Ectodermal cell (in vitro differentiated cells): ENCODE measurements at regions not wholly inside any gene's neighbourhood (a gene's known extent, or its start where the extent isn't known, plus 50 kb on each side); places are given as distances from the start of the nearest gene placed in this dataset.

Source experiments
- H3K27ac ChIP-seq: 2 replicates; pipeline ENCODE4 v1.7.0; 2013; ENCODE audit warnings: mild to moderate bottlenecking, low read depth, low read length; ENCODE audit not compliant: insufficient read depth, poor library complexity, severe bottlenecking
- H3K27me3 ChIP-seq: 2 replicates; pipeline ENCODE4 v1.7.0; 2013; ENCODE audit warnings: mild to moderate bottlenecking, low read length; ENCODE audit not compliant: insufficient read depth, control insufficient read depth, poor library complexity, severe bottlenecking
- H3K36me3 ChIP-seq: one replicate; pipeline ENCODE4 v1.7.0; 2013; ENCODE audit warnings: low read length; ENCODE audit not compliant: control insufficient read depth, insufficient read depth
- H3K4me1 ChIP-seq: one replicate; pipeline ENCODE4 v1.7.0; 2013; ENCODE audit warnings: low read length; ENCODE audit not compliant: control insufficient read depth, insufficient read depth
- H3K4me3 ChIP-seq: 2 replicates; pipeline ENCODE4 v1.7.0; 2013; ENCODE audit warnings: low read depth, low read length, control low read depth; ENCODE audit not compliant: insufficient read depth
- H3K9me3 ChIP-seq: 2 replicates; pipeline ENCODE4 v1.7.0; 2013; ENCODE audit warnings: mild to moderate bottlenecking, low read length, moderate library complexity; ENCODE audit not compliant: control insufficient read depth
- WGBS, 2 experiments: methylation state at CpG; one replicate each; pipeline ENCODE4 v1.1.7; 2013; ENCODE audit warnings: missing lambda C conversion rate in 2 of 2; 5-methylcytosine and 5-hydroxymethylcytosine counted together

DNA sequence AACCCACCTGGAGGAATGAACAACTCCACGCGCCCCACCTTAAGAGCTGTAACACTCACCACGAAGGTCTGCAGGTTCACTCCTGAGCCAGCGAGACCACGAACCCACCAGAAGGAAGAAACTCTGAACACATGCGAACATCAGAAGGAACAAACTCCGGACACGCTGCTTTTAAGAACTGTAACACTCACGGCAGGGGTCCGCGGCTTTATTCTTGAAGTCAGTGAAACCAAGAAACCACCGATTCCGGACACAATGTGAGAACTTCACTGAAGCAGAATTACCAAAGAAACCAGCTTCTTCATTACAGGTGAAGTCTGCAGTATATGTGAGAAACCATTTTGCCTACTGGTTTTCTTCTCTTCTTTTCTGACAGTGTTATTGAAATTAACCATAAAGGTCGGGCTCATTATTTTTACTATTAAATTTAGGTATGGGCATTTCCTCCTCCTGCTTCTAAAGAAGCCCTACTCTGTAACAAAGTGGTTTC is 303.0 kb downstream of the KCNA4 start:
- WGBS, 2 experiments, result 94% methylated on average over 13 of the region's 14 CpGs
- no peak overlapping the region for H3K27ac ChIP-seq
- H3K36me3 ChIP-seq, result no peaks in the 10 kb centered on the region
- H3K9me3 ChIP-seq, result no peaks in the 10 kb centered on the region
- no peaks in the 10 kb centered on the region for H3K4me1 ChIP-seq
- H3K27me3 ChIP-seq, result no peaks in the 10 kb centered on the region
- H3K4me3 ChIP-seq, result no peak overlapping the region

- Histone ChIP-seq H3K27ac (no peak overlapping the region), H3K9me3 (no peaks in the 10 kb centered on the region), H3K4me3 (no peak overlapping the region), H3K27me3 (no peaks in the 10 kb centered on the region), H3K36me3 (no peaks in the 10 kb centered on the region), H3K4me1 (no peaks in the 10 kb centered on the region)
- 85 to 87% methylated on average over 12 of the region's 12 CpGs for WGBS, 2 experiments
Observed at GRCh38 chr11:29712616-29713015, 304.2 kb downstream of the KCNA4 start.

DNA sequence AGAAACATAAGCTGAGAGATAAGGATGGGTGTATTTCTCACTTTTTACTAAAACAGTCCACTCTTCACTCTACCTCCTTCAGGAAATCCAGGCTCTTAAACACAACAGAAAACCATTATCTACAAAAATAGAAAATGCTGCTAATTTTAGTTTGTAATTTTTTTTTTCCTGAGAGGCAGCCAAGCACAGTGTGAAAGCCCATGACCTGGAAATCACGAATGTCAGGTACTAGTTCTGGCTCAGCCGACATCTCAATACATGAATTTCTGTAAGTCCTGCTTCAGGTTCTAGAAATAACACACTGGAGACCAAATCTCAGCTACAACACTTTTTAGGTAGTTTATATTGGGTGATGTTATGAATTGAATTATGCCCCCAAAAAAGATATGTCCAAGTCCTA is 308.9 kb downstream of the KCNA4 start:
- Histone ChIP-seq H3K4me1 (no peaks in the 10 kb centered on the region), H3K4me3 (no peak overlapping the region), H3K27ac (no peak overlapping the region), H3K36me3 (no peaks in the 10 kb centered on the region), H3K9me3 (no peaks in the 10 kb centered on the region), H3K27me3 (no peaks in the 10 kb centered on the region)
- 88 to 96% methylated on average over 2 of the region's 2 CpGs for whole genome bisulfite sequencing, 2 experiments

- WGBS, 2 experiments, result 80 to 96% methylated on average over 1 of the region's 1 CpG
- no peak overlapping the region for H3K27ac ChIP-seq
- H3K27me3 ChIP-seq, result no peaks in the 10 kb centered on the region
- no peaks in the 10 kb centered on the region for H3K9me3 ChIP-seq
- H3K36me3 ChIP-seq, result no peaks in the 10 kb centered on the region
- no peaks in the 10 kb centered on the region for H3K4me1 ChIP-seq
- no peak overlapping the region for H3K4me3 ChIP-seq
Observed at GRCh38 chr11:29685361-29685760, 331.5 kb downstream of the KCNA4 start.

GRCh38 chr11:29682856-29683255 is 334.0 kb downstream of the KCNA4 start:
- H3K4me1 ChIP-seq, result no peaks in the 10 kb centered on the region
- H3K27ac ChIP-seq, result no peak overlapping the region
- no peak overlapping the region for H3K4me3 ChIP-seq
- no peaks in the 10 kb centered on the region for H3K36me3 ChIP-seq
- no peaks in the 10 kb centered on the region for H3K9me3 ChIP-seq
- H3K27me3 ChIP-seq, result no peaks in the 10 kb centered on the region
- 91% methylated on average over 2 of the region's 2 CpGs for WGBS, 2 experiments

DNA sequence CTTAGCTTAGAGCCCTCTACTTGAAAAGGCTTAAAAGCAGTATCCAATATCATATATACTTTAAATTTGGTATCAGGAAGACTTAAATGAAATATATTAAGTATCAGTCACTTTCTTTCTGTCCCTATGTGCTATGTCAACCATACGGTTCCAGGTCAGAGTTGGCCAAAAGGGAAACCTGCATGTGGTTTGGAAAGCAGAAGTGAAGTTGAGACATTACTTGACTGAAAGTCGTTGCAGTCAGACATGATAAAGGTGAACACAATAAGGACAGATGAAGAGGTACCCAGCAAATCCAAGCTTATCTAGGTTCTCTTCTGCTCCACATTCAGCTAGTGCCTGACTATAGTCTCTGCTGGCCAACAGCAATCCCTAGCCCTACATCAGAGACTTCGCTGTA is 336.8 kb downstream of the KCNA4 start:
- H3K9me3 ChIP-seq, result no peaks in the 10 kb centered on the region
- no peaks in the 10 kb centered on the region for H3K36me3 ChIP-seq
- WGBS, 2 experiments, result 95 to 97% methylated on average over 3 of the region's 3 CpGs
- no peaks in the 10 kb centered on the region for H3K4me1 ChIP-seq
- no peaks in the 10 kb centered on the region for H3K27me3 ChIP-seq
- no peak overlapping the region for H3K4me3 ChIP-seq
- no peak overlapping the region for H3K27ac ChIP-seq

DNA sequence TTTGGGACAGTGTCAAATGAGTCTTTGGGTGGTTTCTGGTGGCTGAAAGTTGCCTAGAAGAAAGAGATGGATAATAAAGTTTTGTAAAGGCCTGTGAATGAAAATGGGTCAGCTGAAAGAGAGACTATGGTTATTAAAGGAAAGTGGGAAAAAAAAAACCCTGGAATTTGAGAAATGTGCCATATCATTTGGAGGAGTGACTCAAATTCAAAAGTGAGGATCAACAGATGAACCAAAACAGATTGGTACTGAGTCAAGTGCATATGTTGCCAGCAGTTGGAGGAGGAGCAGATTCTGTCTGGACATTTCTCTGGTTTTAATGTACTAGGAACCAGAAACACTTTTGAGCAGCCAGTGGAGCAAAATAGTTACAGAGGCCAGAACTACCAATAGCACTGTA is 339.8 kb downstream of the KCNA4 start:
- no peaks in the 10 kb centered on the region for H3K27me3 ChIP-seq
- H3K36me3 ChIP-seq, result no peaks in the 10 kb centered on the region
- no peak overlapping the region for H3K4me3 ChIP-seq
- no peak overlapping the region for H3K27ac ChIP-seq
- no peaks in the 10 kb centered on the region for H3K9me3 ChIP-seq
- no peaks in the 10 kb centered on the region for H3K4me1 ChIP-seq

GRCh38 chr11:29669310-29669709 is 347.5 kb downstream of the KCNA4 start:
- H3K4me3 ChIP-seq, result no peak overlapping the region
- H3K9me3 ChIP-seq, result no peaks in the 10 kb centered on the region
- WGBS, 2 experiments, result 80 to 89% methylated on average over 4 of the region's 5 CpGs
- no peak overlapping the region for H3K27ac ChIP-seq
- H3K4me1 ChIP-seq, result no peaks in the 10 kb centered on the region
- H3K36me3 ChIP-seq, result no peaks in the 10 kb centered on the region
- no peaks in the 10 kb centered on the region for H3K27me3 ChIP-seq

GRCh38 chr11:29657709-29658108 is 359.1 kb downstream of the KCNA4 start:
- Histone ChIP-seq H3K27me3 (no peaks in the 10 kb centered on the region), H3K36me3 (no peaks in the 10 kb centered on the region), H3K4me3 (no peak overlapping the region), H3K9me3 (no peaks in the 10 kb centered on the region), H3K27ac (no peak overlapping the region), H3K4me1 (no peaks in the 10 kb centered on the region)
- 83 to 94% methylated on average over 2 of the region's 2 CpGs for WGBS, 2 experiments

- Histone ChIP-seq H3K36me3 (no peaks in the 10 kb centered on the region), H3K9me3 (no peaks in the 10 kb centered on the region), H3K4me3 (no peak overlapping the region), H3K4me1 (no peaks in the 10 kb centered on the region), H3K27ac (no peak overlapping the region), H3K27me3 (no peaks in the 10 kb centered on the region)
- WGBS, 2 experiments, result 95 to 99% methylated on average over 3 of the region's 3 CpGs
Observed at GRCh38 chr11:29656597-29656996, 360.2 kb downstream of the KCNA4 start.

GRCh38 chr11:29645373-29645772 is 371.5 kb downstream of the KCNA4 start:
- H3K27me3 ChIP-seq, result no peaks in the 10 kb centered on the region
- WGBS, 2 experiments, result 90 to 92% methylated on average over 1 of the region's 1 CpG
- no peaks in the 10 kb centered on the region for H3K36me3 ChIP-seq
- H3K4me3 ChIP-seq, result no peak overlapping the region
- no peak overlapping the region for H3K27ac ChIP-seq
- no peaks in the 10 kb centered on the region for H3K9me3 ChIP-seq
- no peaks in the 10 kb centered on the region for H3K4me1 ChIP-seq
